Fibroblast of lung (primary cell): ENCODE measurements at regions not wholly inside any gene's neighbourhood (a gene's known extent, or its start where the extent isn't known, plus 50 kb on each side); places are given as distances from the start of the nearest gene placed in this dataset.

Source experiments
- DNase-seq, 2 donors: peaks; one replicate each; pipeline versions ENCODE4 v3.0.0 to v3.0.0-alpha.2; 2010; ENCODE audit warnings: low read depth in 2 of 2
- H2AFZ ChIP-seq: 2 replicates; pipeline ENCODE4 v1.5.1; 2012; ENCODE audit warnings: low read length, control low read depth, inconsistent platforms
- H3K27ac ChIP-seq: 2 replicates; pipeline ENCODE4 v1.5.1; 2011; ENCODE audit warnings: low read length, control low read depth; ENCODE audit not compliant: insufficient read depth
- H3K27me3 ChIP-seq: 2 replicates; pipeline ENCODE4 v1.5.1; 2011; ENCODE audit warnings: mild to moderate bottlenecking, low read length; ENCODE audit not compliant: control insufficient read depth, insufficient read depth
- H3K36me3 ChIP-seq: 2 replicates; pipeline ENCODE4 v1.5.1; 2011; ENCODE audit warnings: low read length; ENCODE audit not compliant: control insufficient read depth, insufficient read depth
- H3K4me1 ChIP-seq: 2 replicates; pipeline ENCODE4 v1.5.1; 2011; ENCODE audit warnings: low read length; ENCODE audit not compliant: control insufficient read depth, insufficient read depth; ENCODE audit errors: extremely low read depth
- H3K4me2 ChIP-seq: 2 replicates; pipeline ENCODE4 v1.5.1; 2011; ENCODE audit warnings: low read length, control low read depth; ENCODE audit not compliant: insufficient read depth; ENCODE audit errors: extremely low read depth
- H3K4me3 ChIP-seq, 4 experiments: fragments of 200-600 bp in 1 of 4; sonication (generic) in 1 of 4; replicated peaks in 1 of 4; 2 replicates each; pipeline ENCODE4 v1.5.1; 2011 to 2016; ENCODE audit warnings: low read length in 4 of 4, low read depth in 3 of 4, mild to moderate bottlenecking in 3 of 4, control low read depth in 2 of 4, inconsistent platforms in 1 of 4, mixed read lengths in 1 of 4; ENCODE audit not compliant: insufficient read depth in 1 of 4; ENCODE audit errors: control extremely low read depth in 1 of 4
- H3K79me2 ChIP-seq: 2 replicates; pipeline ENCODE4 v1.5.1; 2012; ENCODE audit warnings: mild to moderate bottlenecking, low read length, inconsistent platforms; ENCODE audit not compliant: control insufficient read depth, insufficient read depth
- H3K9ac ChIP-seq: 2 replicates; pipeline ENCODE4 v1.5.1; 2011; ENCODE audit warnings: mild to moderate bottlenecking, low read length, control low read depth; ENCODE audit not compliant: insufficient read depth
- H3K9me3 ChIP-seq: 2 replicates; pipeline ENCODE4 v1.5.1; 2012; ENCODE audit warnings: low read depth, low read length; ENCODE audit not compliant: control insufficient read depth, insufficient read depth
- H4K20me1 ChIP-seq: 2 replicates; pipeline ENCODE4 v1.5.1; 2011; ENCODE audit warnings: low read length; ENCODE audit not compliant: control insufficient read depth, insufficient read depth; ENCODE audit errors: extremely low read depth
- CTCF ChIP-seq, 2 donors: IDR thresholded peaks in 1 of 2; conservative IDR thresholded peaks in 1 of 2; 1 replicate in 1 of 2; 2 replicates in 1 of 2; pipeline ENCODE4 v1.5.1; 2011 to 2012; ENCODE audit warnings: low read length in 2 of 2, control low read depth in 1 of 2, inconsistent platforms in 1 of 2, low read depth in 1 of 2, mild to moderate bottlenecking in 1 of 2
- EZH2 ChIP-seq: IDR thresholded peaks from 2 replicates; pipeline ENCODE4 v1.5.1; 2012; ENCODE audit warnings: low read length, control low read depth, mild to moderate bottlenecking; ENCODE audit errors: missing control alignments

GRCh38 chr16:85220964-85221731, 108.9 kb upstream of the CIBAR2 start:
- peaks cover 16% of the 10 kb centered on the region for H3K4me1 ChIP-seq
- TF ChIP-seq CTCF (conservative IDR thresholded peaks at IDR 0.05 in 1 of 2, IDR thresholded peaks at IDR 0.05 in 1 of 2; ENCODE audit: low read depth in 1 of 2, low read length in 2 of 2) (no peak), EZH2 (no peak)
- no peak overlapping the region for H2AFZ ChIP-seq
- H3K4me2 ChIP-seq: peak overlapping the region; percentile 35
- peak overlapping the region; percentile 30 for H3K9ac ChIP-seq
- peak in 1 of 2 donors; percentile 24 for DNase-seq
- no peaks in the 10 kb centered on the region for H3K36me3 ChIP-seq
- peaks cover 4% of the 10 kb centered on the region for H3K79me2 ChIP-seq
- H3K27ac ChIP-seq: peak overlapping the region; percentile 71
- no peak overlapping the region for H3K4me3 ChIP-seq
- no peaks in the 10 kb centered on the region for H3K9me3 ChIP-seq
- no peaks in the 10 kb centered on the region for H4K20me1 ChIP-seq
- no peaks in the 10 kb centered on the region for H3K27me3 ChIP-seq

GRCh38 chr16:85221771-85222154, 109.5 kb upstream of the CIBAR2 start:
- Histone ChIP-seq H3K4me1 (peaks cover 16% of the 10 kb centered on the region), H3K9ac (no peak overlapping the region), H2AFZ (no peak overlapping the region), H3K79me2 (peaks cover 4% of the 10 kb centered on the region), H3K27me3 (no peaks in the 10 kb centered on the region), H3K36me3 (no peaks in the 10 kb centered on the region), H3K4me3 (no peak overlapping the region), H4K20me1 (no peaks in the 10 kb centered on the region), H3K9me3 (no peaks in the 10 kb centered on the region), H3K27ac (no peak overlapping the region), H3K4me2 (no peak overlapping the region)
- DNase-seq: no peak
- TF ChIP-seq EZH2 (no peak), CTCF (conservative IDR thresholded peaks at IDR 0.05 in 1 of 2, IDR thresholded peaks at IDR 0.05 in 1 of 2; ENCODE audit: low read depth in 1 of 2, low read length in 2 of 2) (no peak)

GRCh38 chr16:85222155-85222863, 110.0 kb upstream of the CIBAR2 start:
- no peak overlapping the region for H3K4me3 ChIP-seq
- DNase-seq: peak in 1 of 2 donors; percentile 24
- H2AFZ ChIP-seq: no peak overlapping the region
- H3K9ac ChIP-seq: no peak overlapping the region
- H4K20me1 ChIP-seq: no peaks in the 10 kb centered on the region
- no peaks in the 10 kb centered on the region for H3K36me3 ChIP-seq
- H3K27ac ChIP-seq: no peak overlapping the region
- H3K4me2 ChIP-seq: no peak overlapping the region
- peaks cover 19% of the 10 kb centered on the region for H3K4me1 ChIP-seq
- TF ChIP-seq EZH2 (no peak), CTCF (conservative IDR thresholded peaks at IDR 0.05 in 1 of 2, IDR thresholded peaks at IDR 0.05 in 1 of 2; ENCODE audit: low read depth in 1 of 2, low read length in 2 of 2) (no peak)
- peaks cover 4% of the 10 kb centered on the region for H3K79me2 ChIP-seq
- H3K9me3 ChIP-seq: no peaks in the 10 kb centered on the region
- no peaks in the 10 kb centered on the region for H3K27me3 ChIP-seq
